K562 (cell line): ENCODE measurements at regions not wholly inside any gene's neighbourhood (a gene's known extent, or its start where the extent isn't known, plus 50 kb on each side); places are given as distances from the start of the nearest gene placed in this dataset.

Source experiments
- CTCF ChIP-seq, 3 experiments: IDR thresholded peaks in 2 of 3; conservative IDR thresholded peaks in 1 of 3; 2 replicates each; pipeline ENCODE4 v1.5.1; 2011 to 2012; ENCODE audit warnings: low read length in 3 of 3, mild to moderate bottlenecking in 3 of 3, control low read depth in 2 of 3, improper control_type of control experiment in 1 of 3, inconsistent platforms in 1 of 3, low read depth in 1 of 3, mixed read lengths in 1 of 3, moderate library complexity in 1 of 3; ENCODE audit not compliant: insufficient read depth in 2 of 3
- ETV6 ChIP-seq, 3 experiments: fragments of 150-350 bp in 1 of 3; sonication (generic) in 1 of 3; formaldehyde crosslinking in 1 of 3; IDR thresholded peaks; 2 replicates each; pipeline versions ENCODE4 v1.6.1 to v1.8.0; 2014 to 2022; ENCODE audit warnings: borderline replicate concordance in 2 of 3, low read depth in 2 of 3, antibody characterized with exemption in 1 of 3, low read length in 1 of 3, mild to moderate bottlenecking in 1 of 3, missing genetic modification reagents in 1 of 3
- HNRNPUL1 ChIP-seq: fragments of 200-400 bp; formaldehyde crosslinking; IDR thresholded peaks from 2 replicates; pipeline ENCODE4 v1.6.1; 2017; ENCODE audit warnings: low read length
- KLF16 ChIP-seq: IDR thresholded peaks from 2 replicates; pipeline ENCODE4 v1.6.1; 2016; ENCODE audit warnings: antibody characterized with exemption
- NR4A1 ChIP-seq, 2 experiments: fragments of 250-450 bp in 1 of 2; fragments of 450-650 bp in 1 of 2; sonication (Bioruptor Pico) in 1 of 2; IDR thresholded peaks; 2 replicates each; pipeline versions ENCODE4 v1.4.0 to v1.6.1; 2016 to 2020; ENCODE audit warnings: mild to moderate bottlenecking in 2 of 2, missing compliant biosample characterization in 1 of 2, missing genetic modification characterization in 1 of 2, moderate library complexity in 1 of 2
- RAD21 ChIP-seq, 2 experiments: fragments of 250-450 bp in 1 of 2; fragments of 450-650 bp in 1 of 2; sonication (Bioruptor Pico) in 1 of 2; formaldehyde crosslinking in 1 of 2; IDR thresholded peaks in 1 of 2; conservative IDR thresholded peaks in 1 of 2; 2 replicates each; pipeline versions ENCODE4 v1.4.0 to v1.8.0; 2020 to 2022; ENCODE audit warnings: mild to moderate bottlenecking in 2 of 2, moderate library complexity in 1 of 2
- SMAD1 ChIP-seq: fragments of 150-350 bp; IDR thresholded peaks from 2 replicates; pipeline ENCODE4 v1.6.1; 2014; ENCODE audit warnings: low read length, low read depth; ENCODE audit not compliant: partially characterized antibody
- XRCC5 ChIP-seq: fragments of 200-400 bp; formaldehyde crosslinking; IDR thresholded peaks from 2 replicates; pipeline ENCODE4 v1.6.1; 2017; ENCODE audit warnings: low read depth, mild to moderate bottlenecking, low read length
- ZNF146 ChIP-seq: IDR thresholded peaks from one replicate; pipeline ENCODE4 v1.6.1; 2018; ENCODE audit warnings: missing compliant biosample characterization; ENCODE audit not compliant: unreplicated experiment

DNA sequence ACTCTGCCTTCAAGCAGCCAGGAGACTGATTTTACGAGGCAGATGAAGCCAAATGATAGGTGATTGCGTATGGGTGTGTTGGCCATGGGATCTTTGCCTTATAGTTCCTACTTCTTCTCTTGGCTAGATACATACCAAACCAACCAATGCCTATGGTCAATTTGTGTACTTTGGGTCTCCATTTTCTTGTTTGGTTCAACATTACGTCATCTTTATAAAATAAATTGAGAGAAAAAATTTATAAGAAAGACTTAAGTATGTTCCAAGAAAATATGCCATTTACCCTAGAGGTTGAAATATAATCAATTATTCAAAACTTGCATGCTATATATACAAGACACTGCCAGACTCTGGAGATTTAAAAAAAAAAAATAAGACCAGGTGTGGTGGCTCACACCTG is 150.9 kb downstream of the SP3 start:
- no peak for TF ChIP-seq HNRNPUL1
- no peak for TF ChIP-seq CTCF (IDR thresholded peaks at IDR 0.05 in 2 of 3, conservative IDR thresholded peaks at IDR 0.05 in 1 of 3; ENCODE audit: insufficient read depth in 2 of 3, low read depth in 1 of 3, low read length in 3 of 3)
- TF ChIP-seq RAD21 (CRISPR knock-in tag; conservative IDR thresholded peaks at IDR 0.05 in 1 of 2, IDR thresholded peaks at IDR 0.05 in 1 of 2) = no peak
- TF ChIP-seq ETV6 (IDR thresholded peaks at IDR 0.05; ENCODE audit: borderline replicate concordance in 1 of 2, low read depth in 2 of 2, low read length in 1 of 2) = no peak
- no peak for TF ChIP-seq ETV6 (CRISPR knock-in tag; IDR thresholded peaks at IDR 0.05; ENCODE audit: borderline replicate concordance)
- no peak for TF ChIP-seq ZNF146 (CRISPR knock-in tag)
- no peak for TF ChIP-seq NR4A1 (CRISPR knock-in tag; IDR thresholded peaks at IDR 0.05)
- TF ChIP-seq NR4A1 (tag; IDR thresholded peaks at IDR 0.05) = no peak
- TF ChIP-seq SMAD1 = no peak
- no peak for TF ChIP-seq XRCC5
- no peak for TF ChIP-seq KLF16
